Stimulated activated CD8-positive, alpha-beta memory T cell treated with anti-CD3 and anti-CD28 coated beads, Interleukin-4, amount 100 ng/mL, for 1 hour (primary cell): ENCODE measurements at regions not wholly inside any gene's neighbourhood (a gene's known extent, or its start where the extent isn't known, plus 50 kb on each side); places are given as distances from the start of the nearest gene placed in this dataset.

Experiments
- DNase-seq, 2 donors: peaks; one replicate each; pipeline ENCODE4 v3.0.0-alpha.2; 2020; ENCODE audit warnings: low read depth in 2 of 2, low spot score in 1 of 2

DNA sequence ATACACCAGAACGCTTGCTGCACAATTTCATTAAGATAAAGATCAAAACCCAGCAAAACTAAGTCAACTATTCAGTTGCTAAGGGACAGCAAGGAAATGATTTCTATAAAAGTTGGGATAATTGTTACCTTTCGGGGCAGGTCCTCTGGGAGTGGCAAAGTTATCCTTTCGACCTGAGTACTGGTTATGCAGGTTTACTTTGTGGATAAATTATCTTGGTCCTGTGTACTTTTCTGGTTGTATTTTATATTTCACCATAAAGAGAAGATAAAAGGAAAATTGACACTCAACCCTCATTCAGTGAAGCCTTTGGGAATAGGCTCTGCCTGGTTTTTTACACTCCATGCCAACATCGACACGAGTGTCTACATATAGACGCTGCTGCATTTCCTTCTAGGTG, 146.5 kb downstream of the SYK start:
- no peak for DNase-seq

DNA sequence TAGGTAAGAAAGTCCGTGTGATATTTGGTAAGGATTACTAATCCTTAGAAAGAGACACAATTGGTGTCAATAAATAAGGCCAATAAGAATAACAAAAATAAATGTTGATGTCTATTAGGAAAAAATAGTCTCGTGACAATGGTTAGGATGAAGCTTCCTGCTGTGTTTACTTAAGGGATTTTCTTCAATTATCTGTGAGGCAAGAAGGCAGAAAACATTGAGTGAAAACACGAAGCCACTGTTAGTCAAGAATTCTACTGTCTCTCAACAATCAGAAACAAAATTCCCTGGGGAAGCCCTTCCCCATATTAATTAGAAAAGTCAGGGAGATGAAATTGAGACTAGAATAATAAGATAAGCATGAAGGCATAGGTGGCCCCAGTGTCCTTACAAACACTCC, 149.0 kb downstream of the SYK start:
- no peak for DNase-seq

DNA sequence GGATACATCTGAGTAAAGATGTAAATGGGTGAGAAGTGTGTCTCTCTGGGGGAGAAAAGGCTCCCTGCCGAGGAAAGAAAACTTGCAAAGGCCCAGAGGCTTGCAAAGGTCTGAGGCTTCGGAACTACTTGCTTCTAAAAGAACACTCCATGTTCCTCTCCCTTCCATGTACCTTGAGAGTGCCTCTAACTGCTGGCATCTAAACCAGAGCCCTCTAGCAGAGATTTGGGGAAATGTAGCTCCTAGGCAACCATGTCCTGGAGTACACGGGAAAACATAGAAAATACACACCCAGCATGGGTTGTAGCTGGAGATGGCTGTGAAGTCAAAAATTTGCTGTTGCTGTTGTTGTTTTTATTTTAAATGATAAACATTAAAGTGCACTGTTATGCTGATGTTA, 151.6 kb downstream of the SYK start:
- DNase-seq = no peak

DNA sequence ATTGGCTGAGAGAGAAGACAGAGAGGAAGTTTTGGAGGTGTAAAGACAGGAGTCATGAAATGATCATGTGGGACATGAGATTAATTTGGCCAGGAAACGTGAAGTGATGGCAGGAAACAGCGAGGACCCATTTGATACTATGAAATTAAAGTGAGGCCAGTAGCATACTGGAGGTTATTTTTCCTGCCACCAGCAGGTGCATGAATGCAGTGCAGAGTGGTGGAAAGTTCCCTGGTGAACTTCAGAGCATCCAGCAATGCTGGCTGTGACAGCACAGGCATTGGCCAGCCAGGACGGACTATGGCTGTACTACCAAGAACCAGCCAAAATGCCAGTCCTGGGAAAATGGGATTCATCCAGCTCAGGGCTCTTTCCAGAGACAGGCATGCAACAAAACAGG, 152.2 kb downstream of the SYK start:
- no peak for DNase-seq

DNA sequence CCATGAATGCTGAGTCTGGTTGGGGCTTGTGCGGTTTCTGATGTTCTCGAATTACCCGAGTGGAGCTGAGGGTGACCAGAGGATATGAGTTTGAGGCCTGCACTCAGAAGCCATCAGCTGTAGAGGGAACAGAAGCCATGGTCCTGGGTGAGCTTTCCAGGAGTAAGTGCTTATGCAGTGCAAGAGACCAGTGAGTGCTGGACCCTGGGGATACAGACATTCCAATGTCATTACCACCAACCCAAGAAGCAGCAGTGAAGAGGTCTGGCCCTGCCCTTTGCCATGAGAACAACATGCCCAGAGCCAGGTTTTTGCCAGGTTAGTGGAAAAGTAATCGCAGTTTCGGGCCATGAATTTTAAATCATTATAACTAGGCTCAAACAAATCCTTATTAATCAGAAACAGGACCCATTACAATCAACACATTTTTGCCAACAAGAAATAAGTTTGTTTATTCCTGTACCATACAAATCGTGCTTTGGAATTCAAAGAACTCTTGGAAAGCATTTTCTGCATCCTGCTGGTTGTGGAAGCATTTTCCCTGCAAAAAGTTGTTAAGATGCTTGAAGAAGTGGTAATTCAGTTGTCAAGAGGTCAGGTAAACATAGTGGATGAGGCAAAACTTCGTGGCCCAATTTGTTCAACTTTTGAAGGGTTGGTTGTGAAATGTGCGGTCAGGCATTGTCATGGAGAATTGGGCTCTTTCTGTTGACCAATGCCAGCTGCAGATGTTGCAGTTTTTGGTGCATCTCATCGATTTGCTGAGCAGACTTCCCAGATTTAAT, 154.6 kb downstream of the SYK start:
- DNase-seq = no peak

DNA sequence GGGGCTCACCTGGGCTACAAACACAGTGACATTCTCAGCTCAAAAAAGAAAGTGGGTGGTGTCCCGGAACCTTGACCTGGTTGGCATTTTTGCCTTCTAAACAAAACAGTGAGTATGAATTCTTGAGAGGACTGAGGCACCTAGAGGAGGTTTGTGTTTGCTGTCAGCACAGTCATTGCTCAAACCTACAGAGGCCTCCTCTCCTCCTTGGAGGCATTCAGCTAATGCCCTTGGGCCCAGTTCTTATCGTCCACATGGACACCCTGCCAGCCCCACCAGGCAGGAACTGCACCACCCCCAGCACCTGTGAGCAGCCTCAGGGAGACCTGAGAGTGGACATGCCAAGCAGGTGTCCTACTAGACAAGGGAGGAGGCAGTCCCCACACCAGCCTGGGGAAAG, 156.7 kb downstream of the SYK start:
- no peak for DNase-seq

DNA sequence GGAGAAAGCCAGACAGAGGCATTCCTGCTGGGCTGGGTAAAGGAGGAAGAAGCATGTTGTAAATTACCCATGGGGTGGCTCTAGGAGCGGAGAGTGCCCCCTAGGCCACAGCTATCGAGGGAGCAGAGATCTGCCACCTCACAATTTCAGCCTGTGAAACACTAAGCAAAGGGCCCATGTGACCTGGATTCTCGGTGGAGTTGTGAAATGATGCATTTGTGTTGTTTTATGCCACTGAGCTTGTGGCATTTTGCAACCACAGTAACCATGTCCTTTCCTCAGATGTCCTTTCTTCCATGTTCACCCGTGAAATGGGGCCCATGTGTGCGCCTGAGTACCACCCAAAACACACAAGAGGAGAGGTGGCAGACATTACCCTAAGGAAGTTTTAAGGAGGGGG, 159.3 kb downstream of the SYK start:
- no peak for DNase-seq

DNA sequence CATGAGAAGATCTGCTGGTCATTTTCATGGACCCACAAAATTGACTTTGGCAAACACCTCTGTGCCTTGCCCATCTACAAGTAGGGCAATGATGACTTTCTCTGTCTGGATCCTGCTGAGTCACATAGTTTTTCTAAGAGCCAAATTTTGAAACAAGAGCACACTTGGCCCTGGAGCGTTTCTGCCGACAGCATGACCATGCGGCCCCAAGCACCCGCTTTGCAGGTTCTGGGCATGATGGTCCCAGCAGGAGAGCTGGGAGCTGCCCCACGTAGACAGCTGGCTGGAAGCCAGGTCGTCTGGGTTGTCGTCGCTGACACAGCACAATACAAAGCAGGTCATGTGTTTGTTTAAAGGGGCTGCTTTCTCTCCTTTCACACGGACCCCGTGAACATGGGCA, 159.8 kb downstream of the SYK start:
- DNase-seq = no peak

DNA sequence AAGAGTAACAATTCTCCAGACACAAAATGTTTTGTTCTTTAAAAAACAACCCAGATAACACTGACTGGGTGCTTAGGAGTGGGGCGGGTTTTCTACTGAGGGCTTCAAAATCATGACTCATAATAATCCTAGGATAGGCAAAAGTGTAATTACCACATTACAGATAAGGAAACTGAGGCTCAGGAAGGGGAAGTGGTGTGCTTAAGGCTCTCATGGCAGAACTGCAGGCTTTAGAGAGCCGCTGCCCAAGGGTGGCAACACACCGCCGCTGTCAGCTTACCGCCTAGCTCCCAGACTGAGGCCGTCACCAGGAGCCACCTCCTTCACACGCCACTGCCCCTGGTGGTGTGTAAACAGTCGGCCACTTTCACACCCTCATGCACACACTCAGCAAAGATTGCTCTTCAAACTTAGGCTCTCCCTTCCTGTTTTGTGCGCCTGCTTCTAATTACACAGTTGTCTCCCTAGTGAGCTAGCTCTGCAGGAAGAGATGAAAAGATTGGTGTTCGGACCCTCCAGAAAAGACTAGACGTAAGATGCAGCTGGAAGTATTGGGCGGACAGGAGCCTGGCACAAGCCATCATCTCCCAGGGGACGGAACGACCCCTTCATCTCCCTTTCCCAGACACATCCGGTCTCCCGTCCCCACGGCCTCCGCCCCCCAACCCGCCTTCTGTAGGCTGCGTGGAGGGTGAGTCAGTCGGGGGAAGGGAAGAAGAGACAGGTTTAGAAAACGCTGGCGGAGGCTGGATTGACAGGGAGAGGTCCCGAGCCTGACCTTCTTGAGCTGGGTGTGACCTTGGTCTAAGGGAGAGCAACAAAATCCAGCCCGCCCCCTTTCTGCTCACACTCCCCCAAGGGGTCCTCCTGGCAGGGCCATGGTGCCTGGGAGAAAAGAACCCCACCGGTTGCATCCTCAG, 162.7 kb downstream of the SYK start:
- no peak for DNase-seq

DNA sequence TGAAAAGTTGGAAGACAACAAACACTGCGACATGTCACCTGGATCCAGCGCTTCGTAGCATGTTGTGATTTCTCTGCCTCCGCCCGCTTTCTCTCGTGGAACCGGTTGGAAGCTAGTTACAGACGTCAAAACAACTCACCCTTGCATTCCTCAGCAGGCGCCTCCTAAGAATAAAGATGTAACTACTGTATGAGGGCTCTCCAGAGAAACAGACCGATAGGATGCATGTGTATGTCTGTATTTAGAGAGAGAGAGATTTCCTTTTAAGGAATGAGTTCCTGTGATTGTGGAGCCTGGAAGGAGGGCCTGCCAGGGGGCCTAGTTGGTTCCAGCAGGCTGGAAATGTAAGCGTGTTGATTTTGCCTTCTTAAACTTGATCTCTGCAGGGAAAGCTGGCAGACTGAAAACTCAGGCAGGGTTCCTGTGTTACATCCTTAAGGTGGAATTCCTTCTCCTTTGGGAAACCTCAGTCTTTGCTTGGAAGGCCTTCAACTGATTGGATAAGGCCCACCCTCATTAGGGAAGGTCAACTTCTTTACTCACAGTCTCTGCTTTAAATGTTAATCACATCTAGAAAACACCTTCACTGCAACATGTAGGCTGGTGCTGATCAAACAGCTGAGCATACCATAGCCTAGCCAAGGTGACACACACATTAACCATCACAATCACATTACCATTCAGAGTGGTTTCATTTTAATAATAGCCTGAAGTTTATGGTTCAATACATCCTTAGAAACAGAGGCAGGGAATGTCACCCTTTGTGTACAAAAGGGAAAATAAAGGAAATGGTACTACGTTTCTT, 163.8 kb downstream of the SYK start:
- no peak for DNase-seq

DNA sequence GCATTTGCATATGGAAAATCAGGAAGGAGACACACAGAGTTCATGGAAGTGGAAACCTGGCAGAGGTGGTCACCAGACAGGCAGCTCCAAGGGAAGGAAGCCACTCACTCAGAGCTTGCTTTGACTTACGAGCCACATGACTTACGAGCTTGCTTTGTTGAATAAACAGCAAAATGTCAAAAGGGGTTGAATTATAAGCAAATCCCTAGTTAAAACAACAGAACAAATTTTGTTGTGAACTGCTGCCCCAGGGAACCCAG, 164.3 kb downstream of the SYK start:
- no peak for DNase-seq

DNA sequence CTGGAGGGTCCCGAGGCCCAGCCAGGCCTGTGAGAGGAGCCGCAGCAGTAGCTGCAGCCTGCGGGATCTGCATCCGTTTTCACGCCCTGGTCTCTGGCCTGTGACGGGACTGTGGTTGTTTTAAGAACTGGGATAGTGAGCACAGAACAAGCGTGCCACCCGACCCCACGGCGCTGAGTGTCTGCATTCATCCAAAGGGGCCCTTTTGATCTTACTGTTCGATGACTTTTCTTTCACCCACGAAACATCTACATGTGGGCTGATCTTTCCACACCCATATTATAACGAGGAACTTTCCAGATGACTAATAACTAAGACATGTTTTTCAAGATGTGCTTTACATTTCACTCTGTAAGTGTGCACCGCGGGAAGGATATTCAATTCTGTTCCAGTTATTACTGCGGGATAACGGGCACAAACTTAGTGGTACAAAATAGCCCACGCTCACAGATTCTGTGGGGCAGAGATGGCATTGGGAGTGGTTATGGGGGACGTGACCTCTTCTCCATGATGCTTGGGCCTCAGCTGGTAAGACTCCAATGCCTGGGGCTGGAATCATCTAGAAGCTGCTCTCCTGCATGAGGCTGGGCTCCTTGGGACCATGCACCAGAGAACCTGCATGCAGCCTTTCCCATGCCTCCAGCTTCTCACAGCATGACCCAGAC, 165.0 kb downstream of the SYK start:
- DNase-seq = no peak

DNA sequence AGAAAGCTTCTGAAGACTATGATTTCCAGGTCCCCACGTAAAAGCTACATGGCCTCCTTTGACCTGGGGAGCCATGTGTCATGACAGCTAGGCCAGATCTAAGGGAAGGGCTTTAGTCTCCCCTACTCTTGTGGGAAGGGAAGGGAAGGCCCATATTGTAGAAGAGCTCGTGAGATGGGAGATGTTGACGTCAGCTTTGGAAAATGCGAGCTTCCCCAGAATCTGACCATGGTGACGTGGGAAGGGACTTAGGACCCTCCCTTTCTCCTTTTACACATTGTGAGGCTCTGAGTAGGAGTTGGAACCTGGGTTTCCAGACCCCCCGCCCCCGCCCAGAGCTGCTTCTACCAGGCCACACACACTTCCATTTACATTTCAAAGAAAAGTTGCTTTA, 165.5 kb downstream of the SYK start:
- DNase-seq = no peak

DNA sequence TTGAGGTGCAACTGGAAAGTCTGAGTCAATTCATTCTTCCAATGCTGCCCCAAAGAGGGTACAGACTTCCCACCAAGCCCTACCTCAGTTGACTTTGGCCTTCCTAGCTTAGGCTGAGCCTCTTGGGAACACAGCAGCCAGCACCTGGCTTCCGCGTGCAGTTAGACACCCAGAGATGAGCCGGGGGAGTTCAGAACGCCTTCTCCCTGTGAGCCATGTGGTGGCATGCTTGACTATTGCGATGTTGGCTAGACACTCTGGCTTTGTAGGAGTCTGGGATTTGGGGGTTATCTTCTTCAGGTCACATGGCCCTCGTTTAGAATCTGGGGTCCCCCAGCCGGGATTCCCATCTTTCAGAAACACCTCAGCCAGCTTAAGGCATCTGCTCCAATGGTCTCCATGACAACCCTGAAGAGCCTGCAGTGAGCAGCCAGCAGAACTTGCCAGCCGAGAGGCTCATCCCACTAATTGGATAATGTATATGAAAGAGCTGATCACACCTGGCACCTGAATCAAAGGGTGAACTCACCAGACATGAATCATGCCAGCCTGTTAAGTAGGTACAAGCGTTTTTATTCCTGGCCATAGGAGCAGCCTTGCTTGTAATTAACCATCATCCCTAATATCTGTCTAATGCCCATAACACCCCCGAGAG, 167.5 kb downstream of the SYK start:
- DNase-seq = no peak

DNA sequence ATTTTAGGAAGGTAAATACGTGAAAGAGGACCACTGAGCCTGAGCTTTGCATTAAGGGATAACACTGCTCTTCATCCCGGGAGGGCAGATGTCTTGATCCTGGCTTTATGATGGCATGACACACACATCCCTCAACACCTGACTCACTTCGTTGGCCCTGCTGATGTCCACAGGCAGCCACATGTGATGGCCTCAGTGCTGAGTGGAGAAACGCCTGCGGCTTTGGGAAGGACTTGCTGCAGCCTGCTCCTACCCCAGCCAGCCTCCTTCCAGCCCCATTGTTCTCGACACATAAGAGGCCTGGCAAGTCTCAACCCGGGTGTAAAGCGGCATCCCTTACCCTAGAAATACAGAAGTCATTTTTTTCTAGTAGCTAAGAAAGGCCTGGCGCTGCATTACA, 169.0 kb downstream of the SYK start:
- no peak for DNase-seq

DNA sequence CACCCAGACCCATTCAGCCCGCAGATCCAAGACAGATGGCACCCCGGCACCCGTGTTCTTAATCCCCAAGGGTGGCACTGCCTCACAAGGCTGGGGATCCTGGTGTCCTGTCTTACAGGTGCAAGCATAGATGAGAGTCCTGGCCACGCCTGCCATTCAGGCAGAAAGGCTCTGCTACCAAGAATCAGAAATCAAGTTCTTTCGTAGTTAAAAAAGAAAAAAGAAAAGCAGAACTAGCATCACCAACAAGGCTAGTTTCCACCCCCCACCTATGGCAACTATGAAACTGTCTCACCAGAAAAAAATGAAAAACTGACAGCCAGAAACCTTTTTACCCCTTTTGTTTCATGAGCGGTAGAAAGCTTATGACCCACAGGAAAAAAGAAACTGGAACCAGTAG, 170.4 kb downstream of the SYK start:
- DNase-seq = no peak

DNA sequence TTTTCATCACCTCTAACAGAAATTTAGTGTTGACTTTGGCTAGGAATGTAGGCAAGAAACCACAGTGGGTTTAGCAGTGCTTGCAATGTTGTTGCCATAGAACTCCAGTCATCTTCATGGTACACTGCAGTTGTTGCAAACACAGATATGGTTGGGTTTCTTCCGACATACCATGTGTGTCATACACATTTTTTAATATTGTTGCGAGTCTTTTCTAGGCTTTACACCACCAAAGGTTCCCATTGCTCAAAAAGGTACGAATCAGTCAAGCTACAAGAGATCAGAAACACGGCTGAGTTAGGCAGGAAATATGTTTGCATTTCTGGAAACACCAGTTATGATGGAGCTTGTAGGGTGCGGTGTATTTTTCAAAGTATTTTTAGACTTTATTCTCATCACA, 172.4 kb downstream of the SYK start:
- no peak for DNase-seq

DNA sequence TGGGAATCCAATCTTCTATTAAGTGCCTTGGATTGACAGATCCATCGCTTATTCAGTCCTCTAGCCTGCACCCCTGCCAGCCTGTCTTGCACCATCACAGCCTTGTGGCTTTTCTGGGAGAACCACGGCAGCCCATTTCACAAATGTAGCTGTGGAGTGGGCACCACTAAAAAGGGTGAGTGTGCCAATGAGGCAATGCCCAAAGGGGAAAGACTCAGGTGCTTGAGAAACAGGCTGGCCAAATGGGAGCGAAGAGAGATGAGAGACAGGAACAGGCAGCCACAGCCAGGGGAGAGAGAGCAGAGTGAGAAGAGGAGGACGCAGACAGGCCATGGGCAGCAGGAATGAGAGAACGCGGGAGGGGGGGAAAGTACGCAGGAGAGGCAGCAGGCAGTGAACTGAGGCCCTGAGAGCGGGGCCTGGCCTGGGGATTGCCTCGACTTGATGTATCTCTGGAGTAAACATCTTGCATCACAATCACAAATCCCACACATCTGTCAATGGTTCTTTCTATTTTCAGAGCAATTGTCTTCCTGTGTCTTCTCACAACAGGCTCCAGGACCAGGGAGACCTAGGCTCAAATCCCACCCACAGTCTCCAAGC, 173.1 kb downstream of the SYK start:
- no peak for DNase-seq

DNA sequence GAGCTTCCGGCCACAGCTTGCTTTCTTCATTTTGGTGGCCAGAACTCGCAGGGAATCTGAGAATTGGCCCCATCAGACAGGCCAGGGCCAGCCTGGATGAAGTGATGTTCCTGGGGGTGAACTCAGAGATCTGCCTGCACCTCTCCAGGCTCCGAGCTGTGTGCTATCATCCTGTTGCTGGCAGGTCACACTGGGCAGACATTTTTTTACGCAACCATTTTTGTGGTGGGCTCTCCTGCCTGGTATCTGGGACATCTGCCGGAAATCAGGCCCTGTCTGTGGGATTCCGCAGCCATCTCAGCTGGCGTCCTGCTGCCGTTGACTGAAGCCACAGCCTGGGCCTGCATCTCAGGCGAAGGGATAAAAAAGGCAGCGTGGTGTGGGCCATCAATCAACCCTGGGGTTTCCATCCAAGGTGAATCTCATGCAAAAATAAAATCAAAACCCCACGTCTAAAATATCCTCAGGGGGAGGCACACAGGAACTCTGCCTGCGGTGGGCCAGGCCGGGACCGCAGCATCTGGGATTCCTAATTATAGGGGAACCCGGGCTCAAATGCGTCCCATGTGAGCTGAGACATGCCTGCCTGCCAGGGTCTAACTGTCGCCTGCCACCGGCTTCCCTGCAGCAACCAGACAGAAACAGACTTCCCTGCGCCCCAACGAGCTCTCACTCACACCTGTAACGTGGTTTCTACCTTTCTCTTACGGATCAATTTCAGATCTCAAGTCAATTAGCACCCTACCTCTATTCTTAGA, 174.3 kb downstream of the SYK start:
- no peak for DNase-seq

DNA sequence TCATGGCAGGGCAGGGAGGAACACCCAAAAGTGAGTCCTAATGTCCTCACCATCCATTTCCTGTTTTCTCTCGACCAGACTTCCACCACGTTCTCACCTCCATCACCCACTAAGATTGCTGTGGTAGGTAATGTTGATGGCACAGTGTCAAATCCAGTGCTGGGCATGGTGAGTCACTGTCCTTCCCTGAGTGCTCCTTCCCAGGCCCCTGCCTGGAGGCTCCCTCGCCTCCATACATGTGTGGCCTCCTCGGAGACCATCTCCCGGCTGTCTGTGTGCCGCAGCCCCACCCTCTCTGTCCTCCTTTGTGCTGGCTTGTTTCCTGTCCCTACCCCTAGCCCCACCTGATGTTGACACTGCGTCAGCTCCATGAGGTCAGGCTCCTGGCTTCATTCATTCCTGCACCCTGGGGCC, 177.5 kb downstream of the SYK start:
- DNase-seq = no peak
